Keratinocyte (primary cell): ENCODE measurements at regions not wholly inside any gene's neighbourhood (a gene's known extent, or its start where the extent isn't known, plus 50 kb on each side); places are given as distances from the start of the nearest gene placed in this dataset.

Experiments used
- DNase-seq: peaks from one replicate; pipeline ENCODE4 v3.0.0-alpha.2; 2011; ENCODE audit warnings: low read depth, missing footprints, low spot score
- FAIRE-seq: peaks from 2 replicates; lab custom pipeline; 2011; peaks lifted over from hg19 to GRCh38; lab: Jason Lieb, UNC
- H2AFZ ChIP-seq: 2 replicates; pipeline ENCODE4 v1.6.0; 2012; ENCODE audit warnings: low read length, control low read depth, inconsistent platforms; ENCODE audit not compliant: control insufficient read depth
- H3K27ac ChIP-seq: 2 replicates; pipeline ENCODE4 v1.5.1; 2011; ENCODE audit warnings: low read length; ENCODE audit not compliant: control insufficient read depth, insufficient read depth
- H3K27me3 ChIP-seq: 3 replicates; pipeline ENCODE4 v1.6.0; 2011; ENCODE audit warnings: low read length; ENCODE audit not compliant: control insufficient read depth, insufficient read depth; ENCODE audit errors: extremely low read depth
- H3K36me3 ChIP-seq, 2 experiments: 2 replicates in 1 of 2; 3 replicates in 1 of 2; pipeline ENCODE4 v1.5.1; 2011; ENCODE audit warnings: low read length in 2 of 2, mild to moderate bottlenecking in 1 of 2; ENCODE audit not compliant: control insufficient read depth in 2 of 2, insufficient read depth in 2 of 2; ENCODE audit errors: extremely low read depth in 1 of 2
- H3K4me1 ChIP-seq: 3 replicates; pipeline ENCODE4 v1.5.1; 2011; ENCODE audit warnings: low read length; ENCODE audit not compliant: control insufficient read depth, insufficient read depth; ENCODE audit errors: extremely low read depth
- H3K4me2 ChIP-seq: 3 replicates; pipeline ENCODE4 v1.6.0; 2011; ENCODE audit warnings: low read depth, low read length; ENCODE audit not compliant: control insufficient read depth, insufficient read depth; ENCODE audit errors: extremely low read depth
- H3K4me3 ChIP-seq, 3 experiments: fragments of 200-600 bp in 1 of 3; sonication (generic) in 1 of 3; 2 replicates in 2 of 3; 3 replicates in 1 of 3; pipeline ENCODE4 v1.5.1; 2011 to 2016; ENCODE audit warnings: low read length in 3 of 3, mild to moderate bottlenecking in 3 of 3, control low read depth in 2 of 3, inconsistent platforms in 1 of 3, low read depth in 1 of 3, mixed read lengths in 1 of 3, mixed run types in 1 of 3, moderate library complexity in 1 of 3; ENCODE audit not compliant: control insufficient read depth in 2 of 3, insufficient read depth in 2 of 3; ENCODE audit errors: extremely low read depth in 1 of 3
- H3K79me2 ChIP-seq: 2 replicates; pipeline ENCODE4 v1.6.0; 2012; ENCODE audit warnings: low read length; ENCODE audit not compliant: control insufficient read depth, insufficient read depth
- H3K9ac ChIP-seq: 3 replicates; pipeline ENCODE4 v1.6.0; 2011; ENCODE audit warnings: low read length; ENCODE audit not compliant: control insufficient read depth, insufficient read depth; ENCODE audit errors: extremely low read depth
- H3K9me1 ChIP-seq: 3 replicates; pipeline ENCODE4 v1.6.0; 2011; ENCODE audit warnings: low read length; ENCODE audit not compliant: control insufficient read depth, insufficient read depth; ENCODE audit errors: extremely low read depth
- H3K9me3 ChIP-seq: 2 replicates; pipeline ENCODE4 v1.5.1; 2012; ENCODE audit warnings: low read depth, low read length; ENCODE audit not compliant: control insufficient read depth
- H4K20me1 ChIP-seq: 3 replicates; pipeline ENCODE4 v1.6.0; 2011; ENCODE audit warnings: low read length; ENCODE audit not compliant: control insufficient read depth, insufficient read depth; ENCODE audit errors: extremely low read depth
- EZH2 ChIP-seq: IDR thresholded peaks from one replicate; pipeline ENCODE4 v1.6.1; 2012; ENCODE audit warnings: inconsistent platforms, mild to moderate bottlenecking, low read length, moderate library complexity
- dilution Hi-C: fragments of 300-500 bp; cut with MboI; formaldehyde crosslinking; loops from one replicate; pipeline ENCODE4 v1.7.0; 2020; ENCODE audit warnings: low sequenced_read_pairs; ENCODE audit not compliant: extremely low pct_ligation_motif_present
- TF ChIP-seq, protein P1 (sequence below), 3 experiments: IDR thresholded peaks in 1 of 3; conservative IDR thresholded peaks in 1 of 3; optimal IDR thresholded peaks in 1 of 3; 2 replicates in 2 of 3; 3 replicates in 1 of 3; pipeline versions ENCODE3 to v1.5.1; 2011; ENCODE audit warnings: low read length in 3 of 3, mild to moderate bottlenecking in 3 of 3, moderate library complexity in 2 of 3, control low read depth in 1 of 3, inconsistent platforms in 1 of 3; ENCODE audit not compliant: insufficient read depth in 2 of 3; ENCODE audit errors: extremely low read depth in 1 of 3

DNA sequence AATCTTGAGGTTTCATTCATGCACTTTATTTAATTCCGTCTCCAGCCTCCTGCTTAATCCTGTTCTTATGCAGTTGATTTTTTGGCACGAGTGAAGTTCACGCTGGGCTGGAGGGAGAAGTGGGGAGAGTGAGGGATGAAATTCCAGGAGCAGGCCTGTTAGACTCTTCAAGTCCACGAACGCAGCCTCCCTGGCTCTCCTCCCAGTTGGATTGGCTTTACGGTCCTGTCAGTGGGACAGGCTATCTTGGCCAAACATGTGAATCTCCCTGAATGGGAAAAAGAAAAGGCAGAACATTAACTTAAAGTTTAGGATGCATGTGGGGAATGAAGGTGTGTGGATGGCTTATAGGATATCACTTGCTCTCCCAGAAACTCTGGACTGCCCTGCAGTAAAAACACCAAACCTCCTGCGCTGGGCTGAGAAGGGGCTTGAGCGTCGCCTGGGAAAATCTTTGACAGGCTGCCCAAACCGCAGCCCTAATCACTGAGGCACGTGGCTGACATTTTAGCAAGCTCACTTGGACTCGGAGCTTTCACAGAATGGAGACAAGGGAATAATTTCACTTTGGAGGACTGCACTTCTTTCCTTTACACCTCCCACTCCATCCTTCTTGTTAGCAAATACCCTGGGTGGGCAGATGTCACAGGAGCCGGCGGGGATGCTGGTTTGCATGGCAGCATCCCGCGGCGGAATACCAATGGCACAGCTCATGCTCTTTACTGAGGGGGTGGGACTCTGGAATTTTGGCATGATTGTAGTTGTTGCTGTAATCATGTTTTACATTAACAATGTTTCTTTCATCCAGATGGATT is 93.9 kb downstream of the ACKR3 start:
- no peak overlapping the region for H3K9ac ChIP-seq

DNA sequence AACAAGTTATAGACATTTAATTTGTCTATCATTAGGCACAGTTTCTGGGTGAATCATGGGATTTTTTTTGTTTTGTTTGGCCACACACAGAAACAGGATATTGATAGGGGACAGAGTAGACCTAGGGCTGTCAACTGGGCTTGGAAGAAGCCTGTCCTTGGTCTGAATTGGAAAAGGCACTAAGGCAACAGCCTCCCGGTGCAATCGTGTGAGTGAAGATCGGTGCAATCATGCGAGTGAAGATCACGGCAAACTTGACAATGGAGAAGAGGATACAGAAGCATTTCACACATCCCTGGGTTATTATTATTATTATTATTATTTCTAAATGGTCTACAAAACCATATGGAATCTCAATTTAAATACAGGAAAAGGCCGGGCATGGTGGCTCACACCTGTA is 94.5 kb downstream of the ACKR3 start:
- Histone ChIP-seq H3K27ac (no peak overlapping the region), H3K36me3 (no peaks in the 10 kb centered on the region), H3K4me1 (peaks cover 20% of the 10 kb centered on the region), H3K9ac (no peak overlapping the region), H4K20me1 (no peaks in the 10 kb centered on the region), H3K27me3 (no peaks in the 10 kb centered on the region), H3K4me2 (no peak overlapping the region), H2AFZ (no peak overlapping the region), H3K9me3 (no peaks in the 10 kb centered on the region), H3K9me1 (no peaks in the 10 kb centered on the region), H3K4me3 (no peak overlapping the region), H3K79me2 (no peaks in the 10 kb centered on the region)
- TF ChIP-seq, protein P1, sequence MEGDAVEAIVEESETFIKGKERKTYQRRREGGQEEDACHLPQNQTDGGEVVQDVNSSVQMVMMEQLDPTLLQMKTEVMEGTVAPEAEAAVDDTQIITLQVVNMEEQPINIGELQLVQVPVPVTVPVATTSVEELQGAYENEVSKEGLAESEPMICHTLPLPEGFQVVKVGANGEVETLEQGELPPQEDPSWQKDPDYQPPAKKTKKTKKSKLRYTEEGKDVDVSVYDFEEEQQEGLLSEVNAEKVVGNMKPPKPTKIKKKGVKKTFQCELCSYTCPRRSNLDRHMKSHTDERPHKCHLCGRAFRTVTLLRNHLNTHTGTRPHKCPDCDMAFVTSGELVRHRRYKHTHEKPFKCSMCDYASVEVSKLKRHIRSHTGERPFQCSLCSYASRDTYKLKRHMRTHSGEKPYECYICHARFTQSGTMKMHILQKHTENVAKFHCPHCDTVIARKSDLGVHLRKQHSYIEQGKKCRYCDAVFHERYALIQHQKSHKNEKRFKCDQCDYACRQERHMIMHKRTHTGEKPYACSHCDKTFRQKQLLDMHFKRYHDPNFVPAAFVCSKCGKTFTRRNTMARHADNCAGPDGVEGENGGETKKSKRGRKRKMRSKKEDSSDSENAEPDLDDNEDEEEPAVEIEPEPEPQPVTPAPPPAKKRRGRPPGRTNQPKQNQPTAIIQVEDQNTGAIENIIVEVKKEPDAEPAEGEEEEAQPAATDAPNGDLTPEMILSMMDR (optimal IDR thresholded peaks at IDR 0.05 in 1 of 3, IDR thresholded peaks at IDR 0.05 in 1 of 3, conservative IDR thresholded peaks at IDR 0.05 in 1 of 3; ENCODE audit: extremely low read depth in 1 of 3, insufficient read depth in 2 of 3, low read length in 3 of 3): no peak
- no peak for TF ChIP-seq EZH2
- dilution Hi-C loops: no loop called here
- DNase-seq (no peak), FAIRE-seq (no peak)

More for the DNA sequence above, 93.9 kb downstream of the ACKR3 start:
- no peak overlapping the region for H3K4me3 ChIP-seq
- no peaks in the 10 kb centered on the region for H4K20me1 ChIP-seq
- no peak overlapping the region for H3K4me2 ChIP-seq
- no peaks in the 10 kb centered on the region for H3K79me2 ChIP-seq
- no peaks in the 10 kb centered on the region for H3K36me3 ChIP-seq
- no peaks in the 10 kb centered on the region for H3K9me3 ChIP-seq
- H3K27me3 ChIP-seq: no peaks in the 10 kb centered on the region
- H3K9me1 ChIP-seq: no peaks in the 10 kb centered on the region
- peaks cover 20% of the 10 kb centered on the region for H3K4me1 ChIP-seq
- no peak for DNase-seq
- dilution Hi-C loops: no loop called here
- no peak for FAIRE-seq
- no peak overlapping the region for H2AFZ ChIP-seq
- TF ChIP-seq EZH2: no peak
- TF ChIP-seq, protein P1 (optimal IDR thresholded peaks at IDR 0.05 in 1 of 3, IDR thresholded peaks at IDR 0.05 in 1 of 3, conservative IDR thresholded peaks at IDR 0.05 in 1 of 3; ENCODE audit: extremely low read depth in 1 of 3, insufficient read depth in 2 of 3, low read length in 3 of 3): no peak
- no peak overlapping the region for H3K27ac ChIP-seq
